ENCODE measurements at regions not wholly inside any gene's neighbourhood (a gene's known extent, or its start where the extent isn't known, plus 50 kb on each side); places are given as distances from the start of the nearest gene placed in this dataset.

DNA sequence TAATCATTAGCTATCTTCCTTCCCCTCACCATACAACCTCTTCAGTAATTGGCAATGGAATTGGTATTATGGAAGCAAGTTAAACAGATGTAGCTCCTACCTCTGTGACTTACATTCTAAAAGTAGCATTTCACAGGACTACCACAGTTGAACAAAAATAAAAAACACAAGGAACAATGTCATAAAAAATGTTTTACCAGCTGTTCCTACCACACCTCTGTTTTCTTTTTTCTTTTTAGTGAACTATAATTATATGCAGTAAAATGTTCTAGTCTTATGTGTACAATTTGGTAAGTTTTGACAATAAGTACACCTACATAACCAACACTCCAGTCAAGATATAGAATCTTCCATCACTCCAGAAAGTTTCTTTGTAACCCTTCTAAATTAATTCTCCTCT lies 54.1 kb upstream of the GEMIN8 start:
- DNase-seq (ENCODE audit: low read depth, low spot score) = no peak
- no peak overlapping the region for H3K4me3 ChIP-seq (ENCODE audit: low read depth, low read length)
- in situ Hi-C loops (cut with HindIII; ENCODE audit: low sequenced_read_pairs) = no loop called here
- TF ChIP-seq, protein P1, sequence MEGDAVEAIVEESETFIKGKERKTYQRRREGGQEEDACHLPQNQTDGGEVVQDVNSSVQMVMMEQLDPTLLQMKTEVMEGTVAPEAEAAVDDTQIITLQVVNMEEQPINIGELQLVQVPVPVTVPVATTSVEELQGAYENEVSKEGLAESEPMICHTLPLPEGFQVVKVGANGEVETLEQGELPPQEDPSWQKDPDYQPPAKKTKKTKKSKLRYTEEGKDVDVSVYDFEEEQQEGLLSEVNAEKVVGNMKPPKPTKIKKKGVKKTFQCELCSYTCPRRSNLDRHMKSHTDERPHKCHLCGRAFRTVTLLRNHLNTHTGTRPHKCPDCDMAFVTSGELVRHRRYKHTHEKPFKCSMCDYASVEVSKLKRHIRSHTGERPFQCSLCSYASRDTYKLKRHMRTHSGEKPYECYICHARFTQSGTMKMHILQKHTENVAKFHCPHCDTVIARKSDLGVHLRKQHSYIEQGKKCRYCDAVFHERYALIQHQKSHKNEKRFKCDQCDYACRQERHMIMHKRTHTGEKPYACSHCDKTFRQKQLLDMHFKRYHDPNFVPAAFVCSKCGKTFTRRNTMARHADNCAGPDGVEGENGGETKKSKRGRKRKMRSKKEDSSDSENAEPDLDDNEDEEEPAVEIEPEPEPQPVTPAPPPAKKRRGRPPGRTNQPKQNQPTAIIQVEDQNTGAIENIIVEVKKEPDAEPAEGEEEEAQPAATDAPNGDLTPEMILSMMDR (IDR thresholded peaks at IDR 0.05; ENCODE audit: low read depth, low read length) = no peak

DNA sequence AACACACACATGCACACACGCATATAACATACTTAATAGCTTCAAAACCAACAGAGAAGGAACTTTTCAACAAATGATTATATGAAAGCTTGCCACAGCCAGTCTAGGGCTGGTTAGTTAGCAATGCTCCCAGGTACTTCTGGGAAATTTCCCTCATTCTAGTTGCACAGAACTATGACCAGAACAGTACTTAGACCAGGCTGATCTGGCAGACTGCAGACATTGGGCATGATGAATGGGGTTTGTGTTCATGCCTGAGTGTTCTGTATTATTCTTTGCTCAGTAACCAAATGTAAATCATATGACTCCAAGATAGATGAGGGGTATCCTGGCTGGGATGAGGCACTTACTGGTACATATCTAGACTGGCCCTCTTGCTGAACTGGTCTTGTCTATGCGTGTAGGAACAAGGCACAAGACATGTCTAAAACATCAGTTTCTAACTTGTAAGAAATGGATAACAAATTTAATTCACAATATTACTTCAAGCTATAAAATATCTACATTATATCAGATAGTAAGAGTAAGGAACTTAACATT lies 50.3 kb upstream of the GEMIN8 start:
- no peak for DNase-seq (ENCODE audit: low read depth, low spot score)
- TF ChIP-seq, protein P1 (IDR thresholded peaks at IDR 0.05; ENCODE audit: low read depth, low read length) = no peak
- in situ Hi-C loops (cut with HindIII; ENCODE audit: low sequenced_read_pairs) = no loop called here
- no peak overlapping the region for H3K4me3 ChIP-seq (ENCODE audit: low read depth, low read length)

Measured in astrocyte of the spinal cord (primary cell).